ENCODE measurements at regions not wholly inside any gene's neighbourhood (a gene's known extent, or its start where the extent isn't known, plus 50 kb on each side); places are given as distances from the start of the nearest gene placed in this dataset.

DNA sequence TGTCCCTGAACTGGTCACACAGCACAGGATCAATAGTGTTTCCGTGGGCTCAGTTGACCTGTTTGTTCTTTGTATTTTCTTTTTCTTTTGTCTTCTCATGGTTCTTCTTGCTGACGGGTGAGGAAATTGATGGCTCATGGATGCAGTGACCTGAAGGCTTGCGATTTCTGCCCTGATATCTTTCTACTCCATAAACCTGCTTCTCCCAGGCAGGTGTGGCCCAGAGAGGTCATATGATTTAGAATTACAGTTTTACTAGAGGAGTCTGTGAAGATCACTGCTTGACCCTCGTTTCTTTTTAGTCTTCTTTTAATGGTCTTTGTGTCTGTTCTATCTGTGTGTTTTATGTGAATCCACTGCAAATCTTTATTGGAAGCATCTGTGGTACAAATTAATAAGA, 195.1 kb upstream of the KLF6 start:
- H3K27ac ChIP-seq (ENCODE audit: low read depth in 1 of 2, low read length in 2 of 2): no peak overlapping the region
- DNase-seq (ENCODE audit: low spot score): no peak
- WGBS: 69% methylated on average over 4 of the region's 4 CpGs
- H3K36me3 ChIP-seq (ENCODE audit: control insufficient read depth in 4 of 4, insufficient read depth in 3 of 4, low read depth in 1 of 4, low read length in 3 of 4): no peaks in the 10 kb centered on the region
- TF ChIP-seq, protein P1, sequence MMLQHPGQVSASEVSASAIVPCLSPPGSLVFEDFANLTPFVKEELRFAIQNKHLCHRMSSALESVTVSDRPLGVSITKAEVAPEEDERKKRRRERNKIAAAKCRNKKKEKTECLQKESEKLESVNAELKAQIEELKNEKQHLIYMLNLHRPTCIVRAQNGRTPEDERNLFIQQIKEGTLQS (IDR thresholded peaks at IDR 0.05): no peak
- no peak for TF ChIP-seq YY1 (IDR thresholded peaks at IDR 0.05)
- TF ChIP-seq HNF4A (conservative IDR thresholded peaks at IDR 0.05): no peak
- no peak for TF ChIP-seq JUND (IDR thresholded peaks at IDR 0.05)
- no peak for TF ChIP-seq FOXA1 (IDR thresholded peaks at IDR 0.05)
- TF ChIP-seq GABPA (IDR thresholded peaks at IDR 0.05 in 1 of 2, conservative IDR thresholded peaks at IDR 0.05 in 1 of 2): no peak
- H3K9ac ChIP-seq (ENCODE audit: low read depth in 1 of 2, low read length in 2 of 2): no peak overlapping the region
- peaks cover 0 to 3% (median 0%) of the 10 kb centered on the region in 4 donors for H3K27me3 ChIP-seq (ENCODE audit: control insufficient read depth in 4 of 4, insufficient read depth in 4 of 4, low read length in 3 of 4)
- H3K9me3 ChIP-seq (ENCODE audit: control insufficient read depth in 4 of 4, low read length in 3 of 4): peaks cover 0 to 12% (median 2%) of the 10 kb centered on the region in 4 donors
- H3K4me3 ChIP-seq (ENCODE audit: low read depth in 1 of 3, low read length in 3 of 3): no peak overlapping the region
- H3K4me1 ChIP-seq (ENCODE audit: control insufficient read depth in 4 of 4, insufficient read depth in 4 of 4, low read length in 3 of 4): no peaks in the 10 kb centered on the region

DNA sequence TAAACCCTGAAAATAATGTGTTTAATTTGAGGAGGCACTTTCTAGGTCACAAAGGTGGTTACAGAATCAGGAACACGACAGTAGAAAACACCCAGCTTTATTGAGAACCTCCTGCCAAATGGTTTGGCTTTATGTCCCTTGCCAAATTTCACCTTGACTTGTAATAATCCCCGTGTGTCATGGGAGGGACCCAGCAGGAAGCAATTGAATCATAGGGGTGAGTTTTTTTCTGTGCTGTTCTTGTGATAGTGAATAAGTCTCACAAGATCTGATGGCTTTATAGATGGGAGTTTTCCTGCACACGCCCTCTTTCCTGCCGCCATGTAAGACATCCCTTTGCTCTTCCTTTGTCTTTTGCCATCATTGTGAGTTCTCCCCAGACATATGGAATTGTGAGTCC, 193.8 kb upstream of the KLF6 start:
- H3K9ac ChIP-seq (ENCODE audit: low read depth in 1 of 2, low read length in 2 of 2): no peak overlapping the region
- TF ChIP-seq FOXA2 (IDR thresholded peaks at IDR 0.05) (no peak), YY1 (IDR thresholded peaks at IDR 0.05) (no peak), TAF1 (conservative IDR thresholded peaks at IDR 0.05) (no peak), RXRA (IDR thresholded peaks at IDR 0.05) (no peak), NR2F2 (IDR thresholded peaks at IDR 0.05) (no peak), HNF4G (IDR thresholded peaks at IDR 0.05) (no peak), EGR1 (IDR thresholded peaks at IDR 0.05; ENCODE audit: low read depth in 2 of 2) (no peak), RAD21 (IDR thresholded peaks at IDR 0.05) (no peak), SP1 (IDR thresholded peaks at IDR 0.05) (no peak), FOXA1 (IDR thresholded peaks at IDR 0.05) (no peak), HNF4A (conservative IDR thresholded peaks at IDR 0.05) (no peak), GABPA (IDR thresholded peaks at IDR 0.05 in 1 of 2, conservative IDR thresholded peaks at IDR 0.05 in 1 of 2) (no peak), JUND (IDR thresholded peaks at IDR 0.05) (no peak)
- TF ChIP-seq, protein P1 (IDR thresholded peaks at IDR 0.05): no peak
- TF ChIP-seq, protein P2, sequence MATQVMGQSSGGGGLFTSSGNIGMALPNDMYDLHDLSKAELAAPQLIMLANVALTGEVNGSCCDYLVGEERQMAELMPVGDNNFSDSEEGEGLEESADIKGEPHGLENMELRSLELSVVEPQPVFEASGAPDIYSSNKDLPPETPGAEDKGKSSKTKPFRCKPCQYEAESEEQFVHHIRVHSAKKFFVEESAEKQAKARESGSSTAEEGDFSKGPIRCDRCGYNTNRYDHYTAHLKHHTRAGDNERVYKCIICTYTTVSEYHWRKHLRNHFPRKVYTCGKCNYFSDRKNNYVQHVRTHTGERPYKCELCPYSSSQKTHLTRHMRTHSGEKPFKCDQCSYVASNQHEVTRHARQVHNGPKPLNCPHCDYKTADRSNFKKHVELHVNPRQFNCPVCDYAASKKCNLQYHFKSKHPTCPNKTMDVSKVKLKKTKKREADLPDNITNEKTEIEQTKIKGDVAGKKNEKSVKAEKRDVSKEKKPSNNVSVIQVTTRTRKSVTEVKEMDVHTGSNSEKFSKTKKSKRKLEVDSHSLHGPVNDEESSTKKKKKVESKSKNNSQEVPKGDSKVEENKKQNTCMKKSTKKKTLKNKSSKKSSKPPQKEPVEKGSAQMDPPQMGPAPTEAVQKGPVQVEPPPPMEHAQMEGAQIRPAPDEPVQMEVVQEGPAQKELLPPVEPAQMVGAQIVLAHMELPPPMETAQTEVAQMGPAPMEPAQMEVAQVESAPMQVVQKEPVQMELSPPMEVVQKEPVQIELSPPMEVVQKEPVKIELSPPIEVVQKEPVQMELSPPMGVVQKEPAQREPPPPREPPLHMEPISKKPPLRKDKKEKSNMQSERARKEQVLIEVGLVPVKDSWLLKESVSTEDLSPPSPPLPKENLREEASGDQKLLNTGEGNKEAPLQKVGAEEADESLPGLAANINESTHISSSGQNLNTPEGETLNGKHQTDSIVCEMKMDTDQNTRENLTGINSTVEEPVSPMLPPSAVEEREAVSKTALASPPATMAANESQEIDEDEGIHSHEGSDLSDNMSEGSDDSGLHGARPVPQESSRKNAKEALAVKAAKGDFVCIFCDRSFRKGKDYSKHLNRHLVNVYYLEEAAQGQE (IDR thresholded peaks at IDR 0.05): no peak
- TF ChIP-seq, protein P3, sequence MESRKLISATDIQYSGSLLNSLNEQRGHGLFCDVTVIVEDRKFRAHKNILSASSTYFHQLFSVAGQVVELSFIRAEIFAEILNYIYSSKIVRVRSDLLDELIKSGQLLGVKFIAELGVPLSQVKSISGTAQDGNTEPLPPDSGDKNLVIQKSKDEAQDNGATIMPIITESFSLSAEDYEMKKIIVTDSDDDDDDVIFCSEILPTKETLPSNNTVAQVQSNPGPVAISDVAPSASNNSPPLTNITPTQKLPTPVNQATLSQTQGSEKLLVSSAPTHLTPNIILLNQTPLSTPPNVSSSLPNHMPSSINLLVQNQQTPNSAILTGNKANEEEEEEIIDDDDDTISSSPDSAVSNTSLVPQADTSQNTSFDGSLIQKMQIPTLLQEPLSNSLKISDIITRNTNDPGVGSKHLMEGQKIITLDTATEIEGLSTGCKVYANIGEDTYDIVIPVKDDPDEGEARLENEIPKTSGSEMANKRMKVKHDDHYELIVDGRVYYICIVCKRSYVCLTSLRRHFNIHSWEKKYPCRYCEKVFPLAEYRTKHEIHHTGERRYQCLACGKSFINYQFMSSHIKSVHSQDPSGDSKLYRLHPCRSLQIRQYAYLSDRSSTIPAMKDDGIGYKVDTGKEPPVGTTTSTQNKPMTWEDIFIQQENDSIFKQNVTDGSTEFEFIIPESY (IDR thresholded peaks at IDR 0.05): no peak
- TF ChIP-seq, protein P4, sequence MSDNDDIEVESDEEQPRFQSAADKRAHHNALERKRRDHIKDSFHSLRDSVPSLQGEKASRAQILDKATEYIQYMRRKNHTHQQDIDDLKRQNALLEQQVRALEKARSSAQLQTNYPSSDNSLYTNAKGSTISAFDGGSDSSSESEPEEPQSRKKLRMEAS (IDR thresholded peaks at IDR 0.05): no peak
- TF ChIP-seq, protein P5, sequence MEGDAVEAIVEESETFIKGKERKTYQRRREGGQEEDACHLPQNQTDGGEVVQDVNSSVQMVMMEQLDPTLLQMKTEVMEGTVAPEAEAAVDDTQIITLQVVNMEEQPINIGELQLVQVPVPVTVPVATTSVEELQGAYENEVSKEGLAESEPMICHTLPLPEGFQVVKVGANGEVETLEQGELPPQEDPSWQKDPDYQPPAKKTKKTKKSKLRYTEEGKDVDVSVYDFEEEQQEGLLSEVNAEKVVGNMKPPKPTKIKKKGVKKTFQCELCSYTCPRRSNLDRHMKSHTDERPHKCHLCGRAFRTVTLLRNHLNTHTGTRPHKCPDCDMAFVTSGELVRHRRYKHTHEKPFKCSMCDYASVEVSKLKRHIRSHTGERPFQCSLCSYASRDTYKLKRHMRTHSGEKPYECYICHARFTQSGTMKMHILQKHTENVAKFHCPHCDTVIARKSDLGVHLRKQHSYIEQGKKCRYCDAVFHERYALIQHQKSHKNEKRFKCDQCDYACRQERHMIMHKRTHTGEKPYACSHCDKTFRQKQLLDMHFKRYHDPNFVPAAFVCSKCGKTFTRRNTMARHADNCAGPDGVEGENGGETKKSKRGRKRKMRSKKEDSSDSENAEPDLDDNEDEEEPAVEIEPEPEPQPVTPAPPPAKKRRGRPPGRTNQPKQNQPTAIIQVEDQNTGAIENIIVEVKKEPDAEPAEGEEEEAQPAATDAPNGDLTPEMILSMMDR (IDR thresholded peaks at IDR 0.05; ENCODE audit: low read depth, low read length, missing input control): no peak
- 78% methylated on average over 4 of the region's 4 CpGs for WGBS
- H3K36me3 ChIP-seq (ENCODE audit: control insufficient read depth in 4 of 4, insufficient read depth in 3 of 4, low read depth in 1 of 4, low read length in 3 of 4): no peaks in the 10 kb centered on the region
- H3K4me3 ChIP-seq (ENCODE audit: low read depth in 1 of 3, low read length in 3 of 3): no peak overlapping the region
- H3K27me3 ChIP-seq (ENCODE audit: control insufficient read depth in 4 of 4, insufficient read depth in 4 of 4, low read length in 3 of 4): no peaks in the 10 kb centered on the region
- no peak overlapping the region for H3K27ac ChIP-seq (ENCODE audit: low read depth in 1 of 2, low read length in 2 of 2)
- H3K4me1 ChIP-seq (ENCODE audit: control insufficient read depth in 4 of 4, insufficient read depth in 4 of 4, low read length in 3 of 4): no peaks in the 10 kb centered on the region
- no peak for DNase-seq (ENCODE audit: low spot score)
- H3K9me3 ChIP-seq (ENCODE audit: control insufficient read depth in 4 of 4, low read length in 3 of 4): peaks cover 0 to 12% (median 2%) of the 10 kb centered on the region in 4 donors

Measured in liver (tissue), 8 donors.